Activated CD8-positive, alpha-beta T cell treated with anti-CD3 and anti-CD28 coated beads for 36 hours (primary cell): ENCODE measurements at regions not wholly inside any gene's neighbourhood (a gene's known extent, or its start where the extent isn't known, plus 50 kb on each side); places are given as distances from the start of the nearest gene placed in this dataset.

ENCODE experiments used
- ATAC-seq: fragments of 200-7000 bp; cut with Tn5 transposase; one replicate; pipeline ENCODE4 v1.10.0; 2021; ENCODE audit warnings: mild to moderate bottlenecking, moderate library complexity
- CTCF ChIA-PET: fragments of 350-600 bp; sonication (Branson Sonifier 250); formaldehyde crosslinking; loops from one replicate; lab custom pipeline; 2021; ENCODE audit warnings: antibody characterized with exemption; lab: Charles Lee
- POLR2A ChIA-PET: fragments of 350-600 bp; sonication (Branson Sonifier 250); formaldehyde crosslinking; loops from one replicate; lab custom pipeline; 2021; ENCODE audit warnings: antibody characterized with exemption; lab: Charles Lee
- DNase-seq: peaks from one replicate; pipeline ENCODE4 v3.0.0-alpha.2; 2020
- H3K27ac Mint-ChIP-seq: one replicate; pipeline ENCODE4 v1.8.0; 2021; ENCODE audit warnings: mild to moderate bottlenecking, mixed read lengths
- H3K27me3 Mint-ChIP-seq: one replicate; pipeline ENCODE4 v1.8.0; 2021; ENCODE audit warnings: mixed read lengths
- H3K36me3 Mint-ChIP-seq: one replicate; pipeline ENCODE4 v1.8.0; 2021; ENCODE audit warnings: low read depth, mixed read lengths
- H3K4me1 Mint-ChIP-seq: one replicate; pipeline ENCODE4 v1.8.0; 2021; ENCODE audit warnings: low read depth, mixed read lengths
- H3K4me3 Mint-ChIP-seq: one replicate; pipeline ENCODE4 v1.8.0; 2021; ENCODE audit warnings: mild to moderate bottlenecking, moderate library complexity, mixed read lengths
- H3K9me3 Mint-ChIP-seq: one replicate; pipeline ENCODE4 v1.8.0; 2021; ENCODE audit warnings: mixed read lengths
- CTCF ChIP-seq: fragments of 200-600 bp; IDR thresholded peaks from one replicate; pipeline ENCODE4 v1.8.0; 2022; ENCODE audit warnings: antibody characterized with exemption, mild to moderate bottlenecking
- intact Hi-C: fragments of 100-400 bp; cut with micrococcal nuclease; formaldehyde crosslinking; loops from one replicate; pipeline ENCODE4 v1.10.0; 2022

- ChIA-PET CTCF (interaction anchor here (1.6 kb wide), 1 partner anchor 9 kb away, joined by 4 read pairs; no protein-coding TSS in a partner anchor), POLR2A (no interaction called here)
- no peak for TF ChIP-seq CTCF
- DNase-seq: no peak
- intact Hi-C loops: no loop called here
- Mint-ChIP-seq H3K4me3 (no peak overlapping the region), H3K27ac (no peak overlapping the region), H3K9me3 (no peaks in the 10 kb centered on the region), H3K4me1 (no peaks in the 10 kb centered on the region), H3K27me3 (peaks cover 17% of the 10 kb centered on the region), H3K36me3 (no peaks in the 10 kb centered on the region)
- no peak for ATAC-seq
Measured at GRCh38 chr10:93182049-93182327, 108.3 kb downstream of the CYP26A1 start.

GRCh38 chr10:93182790-93183189, 109.1 kb downstream of the CYP26A1 start:
- DNase-seq: no peak
- peaks cover 19% of the 10 kb centered on the region for H3K27me3 Mint-ChIP-seq
- no peaks in the 10 kb centered on the region for H3K36me3 Mint-ChIP-seq
- H3K9me3 Mint-ChIP-seq: no peaks in the 10 kb centered on the region
- CTCF ChIA-PET: interaction anchor here (1.1 to 1.6 kb wide), 2 partner anchors 10 to 16 kb away, joined by 3 to 4 read pairs; no protein-coding TSS in a partner anchor
- H3K27ac Mint-ChIP-seq: no peak overlapping the region
- ATAC-seq: no peak
- POLR2A ChIA-PET: no interaction called here
- no peak for TF ChIP-seq CTCF
- intact Hi-C loops: no loop called here
- H3K4me1 Mint-ChIP-seq: no peaks in the 10 kb centered on the region
- no peak overlapping the region for H3K4me3 Mint-ChIP-seq

GRCh38 chr10:93186653-93187052, 113.0 kb downstream of the CYP26A1 start:
- intact Hi-C loops: no loop called here
- ChIA-PET POLR2A (no interaction called here), CTCF (no interaction called here)
- no peak for TF ChIP-seq CTCF
- DNase-seq (no peak), ATAC-seq (no peak)
- H3K4me3 Mint-ChIP-seq: no peak overlapping the region
- no peaks in the 10 kb centered on the region for H3K36me3 Mint-ChIP-seq
- H3K27me3 Mint-ChIP-seq: peaks cover 22% of the 10 kb centered on the region
- H3K27ac Mint-ChIP-seq: no peak overlapping the region
- no peaks in the 10 kb centered on the region for H3K4me1 Mint-ChIP-seq
- H3K9me3 Mint-ChIP-seq: no peaks in the 10 kb centered on the region

- H3K4me3 Mint-ChIP-seq: no peak overlapping the region
- peaks cover 22% of the 10 kb centered on the region for H3K27me3 Mint-ChIP-seq
- no peak for TF ChIP-seq CTCF
- H3K4me1 Mint-ChIP-seq: no peaks in the 10 kb centered on the region
- ChIA-PET CTCF (no interaction called here), POLR2A (no interaction called here)
- no peaks in the 10 kb centered on the region for H3K36me3 Mint-ChIP-seq
- no peak for DNase-seq
- no peaks in the 10 kb centered on the region for H3K9me3 Mint-ChIP-seq
- ATAC-seq: no peak
- intact Hi-C loops: no loop called here
- H3K27ac Mint-ChIP-seq: no peak overlapping the region
Measured at GRCh38 chr10:93189944-93190343, 116.3 kb downstream of the CYP26A1 start.

- ChIA-PET CTCF (no interaction called here), POLR2A (no interaction called here)
- Mint-ChIP-seq H3K4me1 (no peaks in the 10 kb centered on the region), H3K36me3 (no peaks in the 10 kb centered on the region), H3K9me3 (no peaks in the 10 kb centered on the region), H3K27me3 (peaks cover 19% of the 10 kb centered on the region), H3K27ac (no peak overlapping the region), H3K4me3 (no peak overlapping the region)
- DNase-seq (no peak), ATAC-seq (no peak)
- intact Hi-C loops: no loop called here
- no peak for TF ChIP-seq CTCF
Measured at GRCh38 chr10:93190372-93190771, 116.7 kb downstream of the CYP26A1 start.
